Stimulated activated CD8-positive, alpha-beta memory T cell treated with anti-CD3 and anti-CD28 coated beads, Interleukin-4, amount 100 ng/mL, for 4 hours (primary cell): ENCODE measurements at regions not wholly inside any gene's neighbourhood (a gene's known extent, or its start where the extent isn't known, plus 50 kb on each side); places are given as distances from the start of the nearest gene placed in this dataset.
A peak's percentile ranks its signal among the peaks of the same experiment; 100 is the strongest.

ENCODE experiments used
- DNase-seq, 2 donors: peaks; one replicate each; pipeline ENCODE4 v3.0.0-alpha.2; 2020; ENCODE audit warnings: low read depth in 2 of 2, low spot score in 1 of 2

DNA sequence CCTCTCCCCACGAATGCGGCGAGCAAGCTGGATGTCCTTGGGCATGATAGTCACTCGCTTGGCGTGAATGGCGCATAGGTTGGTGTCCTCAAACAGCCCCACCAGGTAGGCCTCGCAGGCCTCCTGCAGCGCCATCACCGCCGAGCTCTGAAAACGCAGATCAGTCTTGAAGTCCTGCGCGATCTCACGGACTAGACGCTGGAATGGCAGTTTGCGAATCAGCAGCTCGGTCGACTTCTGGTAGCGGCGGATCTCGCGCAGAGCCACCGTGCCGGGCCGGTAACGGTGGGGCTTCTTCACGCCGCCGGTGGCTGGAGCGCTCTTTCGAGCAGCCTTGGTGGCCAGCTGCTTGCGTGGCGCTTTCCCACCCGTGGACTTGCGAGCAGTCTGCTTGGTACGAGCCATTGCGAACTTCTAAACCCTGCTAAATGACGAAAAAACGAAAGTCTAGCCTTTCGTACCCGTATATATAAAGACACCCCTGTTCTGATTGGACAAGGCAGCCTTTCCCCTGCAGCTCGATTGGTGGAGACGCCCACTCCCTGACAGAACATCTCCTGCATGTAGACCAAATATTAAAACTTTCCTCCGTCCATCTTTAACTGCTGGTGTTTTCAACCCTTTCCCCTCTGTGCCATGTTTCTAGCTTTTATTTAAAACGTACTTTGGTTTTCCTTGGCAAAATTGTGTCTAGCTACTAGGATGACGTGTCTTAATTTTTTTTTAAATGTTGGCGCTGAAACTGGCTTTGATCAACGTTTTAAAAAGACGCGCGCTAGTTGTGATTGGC lies 109.8 kb downstream of the HFE start:
- DNase-seq = peak in 1 of 2 donors; percentile 58

DNA sequence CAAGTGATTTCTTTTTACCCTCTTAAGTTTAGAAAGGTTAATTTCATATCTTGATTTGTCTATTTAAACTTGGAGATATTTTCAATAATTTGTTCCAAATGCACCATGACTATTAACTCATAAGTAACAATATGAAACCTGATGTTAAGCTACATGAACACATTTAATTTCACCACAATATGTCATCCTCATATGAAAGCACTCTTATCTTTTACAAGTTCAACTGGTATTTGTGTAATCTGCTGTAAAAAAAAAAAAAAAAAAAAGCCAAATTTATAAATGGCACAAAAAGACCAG lies 110.4 kb downstream of the HFE start:
- DNase-seq = no peak

DNA sequence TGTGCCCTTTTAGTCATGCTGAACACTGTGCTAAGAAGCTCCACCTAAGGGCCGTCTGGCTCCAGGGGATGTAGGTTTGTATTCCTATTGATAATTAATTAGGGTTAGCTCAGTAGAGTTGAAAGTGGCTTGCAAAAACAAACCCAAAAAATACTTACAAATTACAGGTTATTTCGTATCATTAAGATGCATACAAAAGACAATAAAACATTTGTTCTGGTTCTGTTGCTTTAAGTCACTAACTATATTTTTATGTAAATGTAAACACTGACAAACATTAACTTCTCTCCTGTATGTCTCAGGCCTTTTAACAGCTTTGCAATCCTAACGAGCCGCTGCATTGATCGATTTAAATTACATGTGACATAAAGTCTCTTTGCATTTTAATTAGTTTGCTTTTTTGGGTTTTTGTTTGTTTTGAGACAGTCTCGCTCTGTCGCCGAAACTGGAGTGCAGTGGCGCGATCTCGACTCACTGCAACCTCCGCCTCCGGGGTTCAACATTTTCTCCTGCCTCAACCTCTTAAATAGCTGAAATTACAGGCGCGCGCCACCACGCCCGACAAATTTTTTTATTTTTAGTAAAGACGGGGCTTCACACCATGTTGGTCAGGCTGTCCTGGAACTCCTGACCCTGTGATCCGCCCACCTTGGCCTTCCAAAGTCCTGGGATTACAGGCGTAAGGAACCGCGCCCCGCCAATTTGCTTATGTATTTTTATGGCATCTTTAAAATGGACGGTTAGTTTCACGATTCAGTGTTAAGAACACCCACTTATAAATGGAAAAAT lies 110.9 kb downstream of the HFE start:
- no peak for DNase-seq

DNA sequence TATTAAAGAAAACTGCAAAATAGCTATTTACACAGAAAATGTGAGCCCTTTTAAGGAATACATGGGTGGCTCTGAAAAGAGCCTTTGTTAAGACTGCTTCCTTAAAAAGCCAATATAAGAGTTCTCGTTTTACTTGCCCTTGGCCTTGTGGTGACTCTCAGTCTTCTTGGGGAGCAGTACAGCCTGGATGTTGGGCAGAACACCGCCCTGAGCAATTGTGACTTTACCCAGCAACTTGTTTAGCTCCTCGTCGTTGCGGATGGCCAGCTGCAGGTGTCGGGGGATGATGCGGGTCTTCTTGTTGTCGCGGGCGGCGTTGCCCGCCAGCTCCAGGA lies 111.5 kb downstream of the HFE start:
- DNase-seq = no peak

DNA sequence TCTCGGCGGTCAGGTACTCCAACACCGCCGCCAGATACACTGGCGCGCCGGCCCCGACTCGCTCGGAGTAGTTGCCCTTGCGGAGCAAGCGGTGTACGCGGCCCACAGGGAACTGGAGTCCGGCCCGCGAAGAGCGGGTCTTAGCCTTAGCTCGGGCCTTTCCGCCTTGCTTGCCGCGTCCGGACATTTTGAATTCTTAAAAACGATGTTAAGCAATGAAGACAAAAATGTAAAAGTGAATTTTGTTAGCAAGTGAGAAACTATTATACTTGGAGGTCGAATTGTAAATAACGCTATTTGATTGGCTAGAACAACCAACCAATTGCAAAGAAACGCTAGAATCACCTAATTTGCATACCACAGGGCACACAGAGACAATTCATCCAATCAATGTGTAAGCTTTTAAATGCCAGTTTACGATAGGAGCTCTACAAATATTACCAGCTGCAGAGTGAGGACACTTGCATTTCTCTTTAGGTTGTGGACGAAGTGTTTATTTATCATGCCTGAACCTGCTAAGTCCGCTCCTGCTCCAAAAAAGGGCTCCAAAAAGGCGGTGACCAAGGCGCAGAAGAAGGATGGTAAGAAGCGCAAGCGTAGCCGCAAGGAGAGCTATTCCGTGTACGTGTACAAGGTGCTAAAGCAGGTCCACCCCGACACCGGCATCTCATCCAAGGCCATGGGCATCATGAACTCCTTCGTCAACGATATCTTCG lies 112.0 kb downstream of the HFE start:
- DNase-seq = no peak

DNA sequence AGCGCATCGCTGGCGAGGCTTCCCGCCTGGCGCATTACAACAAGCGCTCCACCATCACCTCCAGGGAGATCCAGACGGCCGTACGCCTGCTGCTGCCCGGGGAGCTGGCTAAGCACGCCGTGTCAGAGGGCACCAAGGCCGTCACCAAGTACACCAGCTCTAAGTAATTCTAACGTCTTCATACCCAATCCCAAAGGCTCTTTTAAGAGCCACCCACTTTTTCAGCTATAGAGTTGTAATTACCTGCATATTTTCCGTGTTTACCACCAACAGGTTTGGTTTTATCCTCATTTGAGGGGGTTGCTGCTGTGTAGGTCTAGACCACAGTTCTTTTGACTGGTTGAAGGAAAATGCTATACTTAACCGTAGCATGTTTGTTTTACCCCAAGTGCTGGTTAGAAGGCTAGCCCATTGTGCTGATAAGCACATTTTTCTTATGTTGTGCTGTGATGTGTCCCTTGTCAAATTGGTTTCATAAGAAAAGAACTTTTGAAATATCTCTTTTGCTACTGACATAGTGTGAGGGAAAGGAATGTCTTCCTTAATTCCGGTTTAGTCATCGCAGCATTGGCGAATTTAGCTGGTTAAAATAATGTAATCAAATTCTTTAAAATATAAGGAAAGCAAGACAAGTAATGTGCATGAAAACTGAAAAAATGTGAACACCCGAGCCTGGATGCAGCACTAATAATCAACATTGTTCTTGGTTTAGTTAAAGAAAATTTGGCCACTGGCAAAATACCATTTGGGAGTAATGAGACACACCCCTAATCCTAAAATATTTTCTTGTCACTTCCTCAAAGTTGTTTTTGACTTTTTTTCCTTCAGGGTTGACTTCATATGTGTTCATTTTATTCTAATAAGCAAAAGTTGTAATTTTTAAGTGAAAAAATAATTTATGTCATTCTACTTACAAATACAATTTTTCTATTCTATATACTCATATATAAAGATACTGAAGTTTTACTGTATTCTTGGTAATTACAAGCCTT lies 112.8 kb downstream of the HFE start:
- no peak for DNase-seq

DNA sequence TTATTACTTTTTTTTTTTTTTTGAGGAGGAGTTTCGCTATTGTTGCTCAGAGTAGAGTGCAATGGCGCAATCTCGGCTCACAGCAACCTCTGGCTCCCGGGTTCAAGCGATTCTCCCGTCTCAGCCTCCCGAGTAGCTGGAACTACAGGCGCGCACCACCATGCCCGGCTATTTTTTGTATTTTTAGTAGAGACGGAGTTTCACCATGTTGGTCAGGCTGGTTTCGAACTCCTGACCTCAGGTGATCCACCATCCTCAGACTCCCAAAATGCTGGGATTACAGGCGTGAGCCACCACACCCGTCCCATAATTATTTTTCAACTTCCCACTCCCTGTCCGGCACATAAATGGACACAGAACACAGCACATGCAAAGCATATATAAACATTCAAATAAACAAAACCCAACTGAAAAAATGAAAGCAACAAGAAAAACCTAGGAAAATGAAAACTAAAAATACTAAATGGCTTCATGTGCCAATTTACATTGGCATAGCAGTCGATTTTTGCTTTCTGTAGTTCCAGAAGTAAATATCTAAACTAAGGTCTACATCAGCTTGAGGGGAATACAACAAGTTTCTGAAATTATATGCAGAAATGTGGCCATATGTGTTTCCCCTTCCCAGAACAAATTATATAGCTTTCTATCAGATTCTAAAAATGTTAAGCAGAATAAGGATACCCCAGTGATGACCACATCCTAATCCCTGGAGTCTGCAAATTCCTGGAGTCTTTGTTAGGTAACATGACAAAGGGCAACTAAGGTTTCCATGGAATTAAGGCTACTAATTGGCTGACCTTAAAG lies 113.9 kb downstream of the HFE start:
- no peak for DNase-seq

DNA sequence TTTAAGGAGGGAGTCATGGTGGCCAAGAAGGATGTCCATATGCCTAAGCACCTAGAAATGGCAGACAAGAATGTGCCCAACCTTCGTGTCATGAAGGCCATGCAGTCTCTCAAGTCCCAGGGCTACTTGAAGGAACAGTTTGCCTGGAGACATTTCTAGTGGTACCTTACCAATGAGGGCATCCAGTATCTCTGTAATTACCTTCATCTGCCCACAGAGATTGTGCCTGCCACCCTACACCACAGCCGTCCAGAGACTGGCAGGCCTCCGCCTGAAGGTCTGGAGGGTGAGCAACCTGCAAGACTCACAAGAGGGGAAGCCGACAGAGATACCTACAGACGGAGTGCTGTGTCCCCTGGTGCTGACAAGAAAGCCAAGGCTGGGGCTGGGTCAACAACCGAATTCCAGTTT lies 115.0 kb downstream of the HFE start:
- no peak for DNase-seq

DNA sequence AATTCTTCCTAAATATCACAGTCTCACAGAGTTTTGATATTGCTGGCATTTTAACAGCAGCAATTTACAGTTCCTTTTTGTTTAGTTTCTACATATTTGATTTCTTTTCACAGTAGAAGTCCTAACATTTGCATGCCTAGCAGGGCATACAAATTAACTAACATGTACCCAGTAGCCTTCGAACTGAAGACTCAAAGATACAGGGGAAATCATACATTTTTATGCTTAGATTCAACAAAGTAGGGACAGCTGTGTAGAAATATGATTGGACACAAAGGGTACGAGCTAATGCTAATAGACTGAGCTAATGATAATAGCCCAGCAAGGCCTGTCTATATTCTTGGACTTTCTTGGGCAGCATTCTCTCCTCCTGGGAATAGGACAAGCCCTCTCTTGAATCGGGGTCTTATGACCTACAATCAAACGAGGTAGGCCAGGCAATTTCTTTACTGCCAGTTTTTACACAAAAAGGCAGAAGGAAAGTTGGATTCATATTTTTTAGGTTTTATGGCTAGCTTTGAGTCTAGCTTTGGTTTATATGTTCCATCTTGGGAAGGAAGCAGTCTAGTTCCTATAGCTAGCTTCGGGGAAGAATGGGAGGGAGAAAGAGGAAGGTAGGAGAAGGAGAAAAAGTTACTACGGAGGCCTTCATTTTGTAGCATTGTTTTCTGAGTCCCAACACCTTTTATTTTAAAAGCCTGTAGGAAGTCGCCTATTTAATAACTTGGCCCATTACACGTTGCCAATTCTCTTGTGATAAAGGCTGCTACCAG lies 115.8 kb downstream of the HFE start:
- DNase-seq = no peak

DNA sequence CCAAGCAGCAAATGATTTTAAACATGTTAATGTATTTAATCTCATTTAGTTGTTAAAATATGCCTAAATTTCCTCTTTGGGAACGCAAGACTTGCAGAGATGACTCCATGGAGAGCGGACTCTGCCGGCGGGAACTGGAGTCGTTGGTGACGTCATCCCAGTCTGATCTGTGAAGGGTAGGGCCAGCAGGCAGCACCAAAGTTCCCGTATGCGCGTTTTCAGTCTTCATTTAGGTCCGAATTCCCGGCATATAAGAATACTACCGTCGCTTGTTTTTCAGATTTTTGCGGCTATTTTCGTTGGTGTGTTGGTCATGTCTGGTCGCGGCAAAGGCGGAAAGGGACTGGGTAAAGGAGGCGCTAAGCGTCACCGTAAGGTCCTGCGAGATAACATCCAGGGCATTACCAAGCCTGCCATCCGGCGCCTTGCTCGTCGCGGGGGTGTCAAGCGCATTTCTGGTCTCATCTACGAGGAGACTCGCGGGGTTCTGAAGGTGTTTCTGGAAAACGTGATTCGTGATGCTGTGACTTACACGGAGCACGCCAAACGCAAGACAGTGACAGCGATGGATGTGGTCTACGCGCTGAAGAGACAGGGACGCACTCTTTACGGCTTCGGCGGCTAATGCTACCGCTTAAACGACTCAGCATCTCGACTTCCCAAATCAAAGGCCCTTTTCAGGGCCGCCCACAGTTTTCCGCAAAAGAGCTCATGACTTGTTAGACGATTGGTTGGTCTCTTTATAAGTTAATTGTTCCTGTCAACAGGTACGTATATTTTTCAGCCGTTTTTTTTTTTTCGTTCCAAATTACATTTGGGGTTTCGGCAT lies 117.3 kb downstream of the HFE start:
- DNase-seq = peak; percentile 69 to 71

DNA sequence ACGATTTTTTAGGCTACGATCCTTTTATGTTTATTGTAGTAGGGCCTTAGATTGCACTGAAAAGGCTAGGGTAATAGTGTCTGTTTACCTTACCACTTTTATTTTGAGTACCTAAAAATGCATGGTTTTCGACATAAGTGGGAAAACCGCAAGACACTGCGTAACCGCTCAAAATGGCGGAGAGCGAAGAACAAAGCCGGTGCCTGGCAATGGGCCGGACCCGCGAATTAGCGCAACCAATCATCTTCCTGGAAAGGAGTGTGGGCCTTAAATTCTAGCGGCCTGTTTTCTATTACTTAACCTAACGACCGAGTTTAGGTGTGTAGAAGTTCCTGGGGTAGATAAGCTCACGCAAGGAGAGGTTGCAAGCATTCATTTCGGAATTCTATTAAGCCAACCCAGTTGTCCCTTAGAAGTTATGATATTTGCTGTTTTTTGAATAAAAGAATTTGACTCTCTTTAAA lies 118.0 kb downstream of the HFE start:
- peak; percentile 65 to 66 for DNase-seq

DNA sequence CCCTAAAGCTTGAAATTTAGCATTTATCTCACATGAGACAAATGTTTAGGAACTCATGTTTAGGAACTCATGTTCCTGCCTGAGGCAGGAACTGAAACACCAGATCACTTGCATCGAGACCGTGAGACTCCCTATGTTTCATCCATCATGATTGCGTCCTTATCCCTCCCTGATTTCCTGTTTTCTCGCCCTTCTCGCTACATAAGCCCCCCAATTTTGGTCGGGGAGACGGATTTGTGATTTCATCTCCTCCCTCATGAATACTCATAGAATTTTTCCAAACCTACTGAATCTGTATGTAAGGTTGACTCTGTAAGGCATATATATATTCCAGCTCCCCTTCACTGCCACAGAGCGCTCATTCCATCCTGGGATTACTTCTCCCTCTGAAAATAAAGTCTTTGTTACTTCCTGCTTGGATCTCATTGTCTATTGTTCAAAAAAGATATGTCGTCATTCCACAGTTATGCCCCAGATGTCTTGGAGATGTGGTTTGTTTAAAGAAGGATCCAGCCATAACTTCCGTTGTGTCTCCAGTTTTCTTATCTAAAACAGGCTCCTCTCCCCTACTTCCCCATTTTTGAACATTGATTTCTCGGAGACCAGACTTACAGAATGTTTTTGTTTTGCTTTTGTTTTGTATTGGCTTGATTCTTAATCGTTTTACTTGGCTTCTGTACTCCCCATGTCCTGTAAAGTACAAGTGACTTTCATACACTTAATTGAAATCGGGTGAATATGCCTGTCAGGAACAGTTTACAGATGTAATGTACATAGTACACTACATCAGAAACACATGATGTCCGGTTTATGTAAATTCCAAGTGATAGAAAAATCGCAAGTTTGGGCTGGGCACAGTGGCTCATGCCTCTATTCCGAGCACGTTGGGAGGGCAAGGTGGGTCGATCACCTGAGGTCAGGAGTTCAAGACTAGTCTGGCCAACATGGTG lies 118.7 kb downstream of the HFE start:
- DNase-seq = no peak

DNA sequence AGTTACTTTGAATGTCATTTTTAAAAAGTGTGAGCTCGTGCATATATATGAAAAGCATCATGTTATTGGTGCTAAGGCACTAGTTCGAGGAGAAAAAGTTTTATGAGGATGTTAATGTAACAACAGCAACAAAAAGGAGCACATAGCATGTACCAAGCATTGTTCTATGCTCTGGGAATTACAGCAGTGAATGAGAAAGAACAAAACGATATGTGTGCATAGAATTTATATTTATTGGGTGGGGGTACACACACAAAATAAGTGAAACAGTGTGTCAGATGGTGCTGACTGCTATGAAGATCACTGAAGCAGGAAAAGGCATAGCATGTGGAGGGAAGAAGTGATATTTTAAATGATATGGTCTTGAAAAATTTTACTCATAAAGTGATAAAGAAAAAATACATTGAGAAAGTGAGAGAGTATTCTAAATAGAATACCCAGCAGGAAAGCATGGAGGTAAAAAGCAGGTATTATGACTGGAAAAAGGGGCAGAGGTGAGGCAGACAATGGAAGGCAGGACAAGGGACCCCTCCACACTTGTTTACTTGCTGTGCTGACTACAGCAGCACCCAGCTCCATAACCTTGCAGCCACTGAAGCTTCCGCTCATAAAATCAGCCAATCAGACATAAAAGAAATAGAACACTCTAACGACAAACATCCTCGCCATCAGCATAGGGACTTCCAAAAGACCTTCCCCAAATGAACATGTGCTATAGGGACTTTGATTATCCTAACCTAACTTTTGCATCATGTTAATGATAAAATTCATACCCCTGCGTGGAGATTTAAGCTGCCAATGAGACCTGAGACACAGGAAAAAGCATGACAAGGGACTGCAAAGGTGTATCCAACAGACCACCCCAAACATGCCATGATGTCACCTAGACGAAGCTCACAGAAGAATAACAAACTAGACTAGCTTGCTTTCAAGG lies 119.9 kb downstream of the HFE start:
- no peak for DNase-seq

DNA sequence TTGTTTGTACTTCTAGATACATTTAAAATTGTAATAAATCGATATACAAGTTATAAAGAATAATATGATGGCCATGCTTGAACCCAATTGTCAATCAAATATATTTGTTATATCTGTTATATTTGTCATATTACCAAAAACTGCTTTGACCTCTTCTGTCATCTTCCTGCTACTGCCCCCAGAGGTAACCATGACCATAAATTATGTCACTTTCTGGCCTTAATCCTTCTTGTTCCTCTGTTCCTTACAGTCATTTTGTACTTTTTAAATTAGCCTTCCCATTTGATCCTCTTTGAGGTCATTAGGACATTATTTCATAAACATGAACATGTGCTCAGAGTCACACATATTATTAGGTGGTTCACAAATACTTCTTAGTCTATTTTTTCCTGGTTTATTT lies 124.7 kb downstream of the HFE start:
- DNase-seq = no peak

DNA sequence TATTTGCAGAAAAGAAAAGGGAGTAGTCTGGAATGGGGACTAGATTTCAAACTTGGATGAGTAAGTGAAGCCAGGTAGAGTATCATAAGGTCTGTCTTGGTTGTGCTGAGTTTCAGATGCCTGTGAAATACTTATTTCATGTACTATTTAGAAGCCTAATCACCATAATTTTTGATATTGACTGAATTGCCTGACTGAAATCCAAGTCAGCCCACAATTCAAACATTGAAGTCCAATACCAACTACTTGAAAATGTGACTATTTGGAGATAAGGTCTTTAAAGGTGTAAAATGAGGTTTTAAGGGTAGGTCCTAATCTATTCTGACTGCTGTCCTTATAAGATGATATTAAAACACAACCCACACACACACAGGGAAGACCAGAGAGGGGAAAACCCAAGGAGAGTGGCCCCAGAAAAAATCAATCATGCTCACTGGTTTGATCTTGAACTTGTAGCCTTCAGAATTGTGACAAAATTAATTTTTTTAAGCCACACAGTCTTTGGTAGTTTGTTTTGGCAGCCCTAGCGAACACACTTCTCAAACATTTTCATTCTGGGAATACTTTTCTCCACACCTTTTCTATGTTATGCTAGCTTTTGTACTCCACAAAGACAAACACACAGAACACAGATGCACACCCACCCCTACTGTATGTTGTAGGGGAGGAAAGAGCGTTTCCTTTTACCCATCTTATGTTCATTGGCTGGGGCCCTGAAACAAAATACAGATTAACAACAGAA lies 126.3 kb downstream of the HFE start:
- DNase-seq = no peak
